ENCODE measurements at regions not wholly inside any gene's neighbourhood (a gene's known extent, or its start where the extent isn't known, plus 50 kb on each side); places are given as distances from the start of the nearest gene placed in this dataset.
A peak's percentile ranks its signal among the peaks of the same experiment; 100 is the strongest.

DNA sequence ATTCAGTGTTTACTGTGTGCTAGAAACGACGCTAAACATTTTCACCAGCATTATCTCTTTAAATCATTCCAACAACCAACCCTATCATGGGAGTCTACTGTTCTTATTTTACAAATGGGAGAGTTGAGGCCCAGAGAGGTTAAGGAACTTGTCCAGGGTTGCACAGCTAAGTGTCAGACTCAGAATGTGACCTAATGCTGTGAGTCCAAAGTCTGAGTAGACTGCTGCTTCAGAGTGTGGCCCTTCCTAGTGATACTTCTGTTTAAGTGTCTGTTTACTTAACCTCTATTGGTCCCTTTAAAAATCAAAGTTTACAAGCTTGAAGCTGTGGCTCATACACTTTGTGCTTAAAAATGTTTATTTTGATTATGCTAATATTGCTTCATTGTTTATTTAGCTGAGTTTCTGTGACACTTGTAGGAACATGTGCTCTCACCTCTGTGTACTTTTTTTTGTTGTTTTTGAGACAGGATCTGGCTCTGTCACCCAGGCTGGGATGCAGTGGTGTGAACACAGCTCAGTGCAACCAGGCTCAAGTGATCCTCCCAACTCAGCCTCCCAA lies 84.4 kb upstream of the SYPL1 start:
- DNase-seq: no peak

DNA sequence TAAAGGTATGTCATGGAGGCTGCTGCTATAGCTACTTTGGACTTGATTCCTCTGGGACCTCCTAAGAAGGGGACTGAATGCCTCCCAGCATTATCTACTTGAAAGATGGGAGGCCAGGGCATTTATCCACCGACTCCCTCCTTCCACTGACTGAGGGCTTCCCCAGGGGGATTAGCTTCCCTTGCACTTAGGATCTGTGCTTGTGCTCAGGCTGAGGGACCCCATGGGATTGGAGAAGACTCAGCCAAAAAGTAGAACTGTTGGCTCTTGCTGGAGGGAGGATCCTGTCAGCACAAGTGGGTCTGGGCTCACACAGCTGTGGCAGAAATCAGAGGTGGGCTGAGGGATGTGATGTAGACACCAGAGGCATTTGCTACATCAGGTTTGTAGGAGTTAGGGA lies 81.5 kb upstream of the SYPL1 start:
- DNase-seq: no peak

DNA sequence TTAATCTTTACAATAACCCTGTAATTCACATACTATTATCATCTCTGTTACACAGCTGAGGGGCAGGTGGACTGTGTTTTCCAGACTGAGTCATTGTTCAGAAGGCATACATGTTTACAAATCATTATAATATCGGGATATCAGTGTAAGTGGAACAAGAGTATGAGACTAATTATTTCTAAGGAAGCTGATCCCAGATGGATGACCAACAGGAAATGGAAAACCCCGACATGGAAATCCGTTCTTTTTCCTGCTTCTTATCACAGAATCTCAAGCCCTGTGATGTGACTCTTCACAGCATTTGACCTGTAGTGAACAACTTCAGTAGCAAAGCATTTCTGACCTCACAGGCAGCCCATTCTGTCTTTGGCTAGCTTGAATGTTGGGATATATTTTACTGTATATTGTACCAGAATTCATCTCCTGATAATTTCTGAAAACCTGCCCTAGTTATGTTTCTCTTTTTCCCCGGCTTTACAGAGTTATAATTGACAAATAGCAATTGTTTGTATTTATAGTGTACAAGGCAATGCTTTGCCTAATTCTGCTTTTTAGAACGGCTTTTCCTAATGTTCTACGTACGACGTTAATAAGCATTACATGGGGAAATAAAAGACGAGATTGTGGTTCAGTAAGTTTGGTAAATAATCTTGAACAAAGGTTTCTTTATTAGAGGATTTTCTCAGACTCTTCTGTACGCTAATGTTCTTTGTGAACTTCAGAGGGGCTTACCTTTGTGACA lies 78.6 kb upstream of the SYPL1 start:
- no peak for DNase-seq

DNA sequence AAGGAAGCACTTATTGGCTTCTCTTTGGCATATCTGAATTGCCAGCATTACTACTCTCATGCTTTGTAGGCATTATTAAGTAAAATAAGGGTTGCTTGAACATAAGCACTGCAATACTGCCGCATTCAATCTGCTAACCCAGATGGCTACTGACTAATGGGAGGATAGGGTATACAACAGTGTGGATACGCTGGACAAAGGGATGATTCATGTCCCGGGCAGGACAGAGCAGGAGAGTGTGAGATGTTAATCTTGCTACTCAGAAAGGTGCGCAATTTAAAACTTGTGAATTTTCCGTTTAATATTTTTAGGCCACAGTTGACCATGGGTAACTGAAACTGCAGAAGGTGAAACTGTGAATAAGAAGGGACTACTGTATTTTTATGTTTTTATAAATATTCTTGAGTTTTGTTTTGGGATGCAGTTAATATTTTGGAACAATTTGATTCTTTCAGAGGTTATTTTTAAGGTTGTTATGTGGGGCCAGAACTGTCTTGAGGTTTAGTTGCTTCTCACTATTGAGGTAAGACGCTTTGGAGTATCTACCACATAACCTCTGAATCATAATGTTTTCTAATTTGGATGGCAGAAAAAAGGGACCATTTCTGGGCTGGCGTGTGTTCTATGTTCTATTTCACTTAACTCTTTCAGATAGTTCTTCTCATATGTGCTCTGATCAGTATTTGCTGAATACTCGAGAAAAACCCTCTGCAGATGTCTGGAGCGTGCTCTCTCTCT lies 75.7 kb upstream of the SYPL1 start:
- no peak for DNase-seq

DNA sequence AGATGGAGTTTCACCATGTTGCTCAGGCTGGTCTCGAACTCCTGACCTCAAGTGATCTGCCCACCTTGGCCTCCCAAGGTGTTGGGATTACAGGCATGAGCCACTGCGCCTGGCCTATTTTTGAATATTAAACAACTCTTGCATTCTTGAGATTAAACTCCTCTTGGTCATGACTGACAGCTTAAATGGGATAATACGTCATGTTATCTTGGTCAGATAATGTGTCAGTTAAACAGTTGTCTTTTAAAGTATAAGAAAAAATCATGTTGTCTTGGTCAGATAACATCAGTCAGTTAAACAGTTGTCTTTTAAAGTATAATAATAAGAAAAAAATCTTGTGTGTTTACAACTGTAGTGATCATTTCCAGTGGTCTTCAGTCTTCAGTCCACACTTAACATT lies 73.6 kb upstream of the SYPL1 start:
- DNase-seq: no peak

DNA sequence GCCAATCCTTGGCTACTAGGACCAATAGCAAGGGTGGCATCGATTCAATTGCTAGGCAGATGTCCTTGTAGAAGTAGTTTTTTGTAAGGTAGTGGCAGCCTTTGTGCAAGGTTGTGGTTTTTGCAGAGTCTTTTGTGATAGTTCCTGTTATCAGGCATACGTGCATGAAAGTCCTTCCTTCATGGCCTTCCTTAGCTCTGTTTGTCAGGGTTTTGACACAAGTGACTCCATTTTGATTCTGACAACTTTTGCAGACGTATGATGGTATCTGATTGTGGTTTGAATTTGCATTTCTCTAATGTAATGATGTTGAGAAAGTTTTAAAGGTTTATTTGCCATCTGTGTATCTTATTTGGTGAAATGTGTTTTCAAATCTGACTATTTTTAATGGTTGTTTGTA lies 71.8 kb upstream of the SYPL1 start:
- no peak for DNase-seq

DNA sequence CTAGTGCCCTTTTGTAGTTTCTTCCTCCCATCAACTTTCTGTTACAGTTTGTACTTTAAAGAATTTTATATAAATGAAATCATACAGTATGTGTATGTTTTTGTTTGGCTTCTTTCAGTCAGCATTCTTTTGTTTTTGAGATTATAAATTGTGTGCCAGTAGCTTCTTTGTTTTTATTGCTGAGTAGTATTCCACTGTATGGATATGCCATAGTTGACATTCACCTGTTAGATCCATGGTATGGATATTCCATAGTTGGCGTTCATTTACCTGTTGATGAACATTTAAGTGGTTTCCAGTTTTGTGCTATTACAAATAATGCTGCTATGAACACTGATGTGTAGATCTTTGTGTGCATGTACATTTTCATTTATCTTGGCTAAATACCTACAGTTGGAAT lies 70.8 kb upstream of the SYPL1 start:
- no peak for DNase-seq

DNA sequence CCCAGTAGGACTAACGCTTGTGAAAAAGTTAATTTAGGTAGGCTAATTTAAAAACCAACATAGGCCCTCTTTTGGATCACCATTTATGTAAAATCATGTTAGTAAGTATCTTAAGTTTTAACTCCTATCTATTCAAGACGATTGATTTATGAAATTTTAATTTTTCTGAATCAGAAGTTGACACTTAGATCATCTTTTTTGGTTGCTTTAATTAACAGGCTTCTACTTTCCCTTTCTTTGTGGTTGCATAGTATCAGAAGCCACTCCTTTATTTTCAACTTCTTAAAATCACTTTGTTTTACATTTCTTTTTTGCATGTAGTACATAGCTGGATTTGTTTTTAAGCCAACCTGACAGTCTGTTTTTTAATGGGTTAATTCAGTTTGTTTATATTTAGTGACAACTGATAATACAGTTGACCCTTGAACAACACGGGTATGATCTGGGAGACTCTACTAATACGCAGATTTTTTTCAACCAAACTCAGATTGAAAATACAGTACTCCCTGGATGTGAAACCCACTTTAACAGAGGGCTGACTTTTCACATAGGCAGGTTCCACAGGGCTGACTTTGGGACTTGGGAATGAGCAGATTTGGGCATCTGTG lies 69.7 kb upstream of the SYPL1 start:
- no peak for DNase-seq

DNA sequence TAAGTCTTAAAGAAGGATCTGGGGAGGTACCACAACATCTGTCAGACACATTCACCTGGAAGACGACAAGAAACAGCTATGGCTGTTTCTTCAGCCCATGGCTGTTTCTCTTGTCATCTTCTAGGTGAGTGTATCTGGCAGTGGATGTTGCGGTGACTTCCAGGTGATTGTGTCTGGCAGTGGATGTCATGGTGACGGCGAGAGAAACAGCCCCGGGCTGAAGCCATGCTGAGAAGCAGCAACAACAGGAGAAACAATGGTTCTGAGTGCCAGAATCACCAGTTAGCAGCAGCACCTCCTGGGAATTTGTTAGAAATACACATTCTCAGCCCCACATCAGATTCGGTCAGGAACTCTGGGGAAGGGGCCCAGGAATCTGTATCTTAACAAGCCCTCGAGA lies 68.6 kb upstream of the SYPL1 start:
- no peak for DNase-seq

DNA sequence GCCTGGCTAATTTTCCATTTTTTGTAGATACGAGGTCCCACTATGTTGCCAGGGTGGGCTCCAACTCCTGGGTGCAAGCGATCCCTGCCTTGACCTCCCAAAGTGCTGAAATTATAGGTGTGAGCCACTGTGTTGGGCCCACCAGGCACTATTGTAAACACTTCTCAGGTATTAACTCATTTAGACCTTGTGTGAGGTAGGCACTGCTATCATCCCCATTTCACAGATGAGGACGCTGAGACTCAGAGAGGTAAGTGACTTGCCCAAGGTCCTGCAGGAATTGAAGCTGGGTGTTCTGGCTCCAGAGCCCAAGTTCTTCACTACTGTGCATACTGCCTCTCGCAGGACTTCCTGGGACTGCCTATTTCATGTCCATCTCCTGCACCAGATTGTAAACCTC lies 67.1 kb upstream of the SYPL1 start:
- no peak for DNase-seq

DNA sequence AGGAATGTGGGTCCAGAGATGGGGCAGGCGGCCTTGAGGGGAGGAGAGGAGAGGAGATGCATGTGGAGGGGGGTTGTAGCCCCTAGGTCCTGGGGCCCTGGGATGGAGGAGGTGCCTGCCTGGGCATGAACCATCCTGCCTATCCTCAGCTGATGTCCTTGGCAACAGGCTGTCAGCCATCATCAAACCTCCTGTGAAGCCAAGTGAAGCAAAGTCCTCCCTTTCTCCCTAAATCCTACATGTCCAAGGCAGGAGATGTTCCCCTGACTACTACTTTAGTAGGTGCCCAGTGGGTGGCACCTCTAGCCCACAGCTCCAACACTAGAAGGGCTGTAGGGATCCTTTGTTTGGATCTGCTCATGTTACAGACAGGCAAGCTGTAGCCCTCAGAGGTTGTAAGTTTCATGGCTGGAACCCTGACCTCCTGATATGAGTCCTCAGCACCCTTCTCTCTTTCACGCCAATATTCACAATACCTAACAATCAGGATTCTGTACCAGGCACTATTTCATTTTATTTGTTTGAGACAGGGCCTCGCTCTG lies 66.6 kb upstream of the SYPL1 start:
- no peak for DNase-seq

DNA sequence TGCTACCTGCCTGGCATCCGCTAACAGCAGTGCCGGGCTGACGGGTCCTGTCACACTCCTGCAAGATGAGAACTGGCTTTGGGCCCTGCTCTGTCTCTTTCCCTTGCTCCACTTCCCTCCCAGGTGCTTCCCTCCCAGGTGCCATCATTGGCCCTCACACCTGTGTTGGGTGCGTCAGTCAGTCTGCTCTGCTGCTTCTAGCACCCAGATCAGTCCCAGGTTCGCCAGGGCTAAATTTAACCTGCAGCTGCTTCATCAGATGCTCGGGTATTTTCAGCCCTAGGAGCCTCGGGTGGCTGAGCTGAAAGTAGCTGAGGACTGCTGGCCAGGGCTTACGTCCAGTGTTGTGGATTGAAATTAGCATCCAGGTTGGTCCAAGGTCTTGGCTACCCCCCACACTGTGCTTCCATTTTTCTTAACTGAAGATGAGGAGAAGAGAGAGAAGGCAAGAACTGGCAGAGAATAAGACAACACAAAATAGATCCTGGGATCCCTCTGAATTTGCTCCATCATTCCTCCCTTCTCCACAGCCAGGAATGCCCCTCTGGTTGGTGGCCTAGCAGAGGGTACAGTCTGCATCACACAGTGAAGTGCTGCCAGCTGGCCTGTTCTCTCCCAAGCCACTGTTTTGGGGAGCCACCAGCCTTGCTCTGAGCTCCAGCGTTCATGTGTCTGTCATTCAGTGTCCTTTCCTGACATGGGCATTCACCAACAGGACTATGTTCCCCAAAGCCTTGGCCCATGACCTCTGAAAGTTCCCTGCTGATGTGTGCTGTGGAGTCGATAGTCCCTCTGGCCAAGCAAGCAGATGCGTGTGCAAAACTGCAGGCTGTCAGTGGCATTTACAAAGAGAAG lies 65.9 kb upstream of the SYPL1 start:
- no peak for DNase-seq

DNA sequence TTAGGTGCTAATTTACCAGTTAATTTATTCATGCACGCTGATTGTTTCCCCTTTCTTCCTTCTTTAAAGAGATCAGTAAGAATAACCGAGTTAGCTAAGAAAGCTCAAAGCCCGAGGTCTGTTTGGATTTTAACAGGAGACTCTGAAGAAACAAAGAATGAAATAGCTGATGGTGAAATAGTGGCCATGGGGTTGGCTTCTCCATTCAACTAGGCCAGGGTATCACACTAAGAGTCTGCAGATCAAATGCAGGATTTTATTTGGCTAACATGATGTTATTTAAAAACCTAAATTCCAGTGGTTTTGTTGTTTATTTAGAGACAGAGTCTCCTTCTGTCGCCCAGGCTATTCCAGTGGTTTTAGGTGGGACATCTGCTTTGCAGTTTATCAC lies 65.2 kb upstream of the SYPL1 start:
- DNase-seq: peak in 1 of 2 donors; percentile 6

DNA sequence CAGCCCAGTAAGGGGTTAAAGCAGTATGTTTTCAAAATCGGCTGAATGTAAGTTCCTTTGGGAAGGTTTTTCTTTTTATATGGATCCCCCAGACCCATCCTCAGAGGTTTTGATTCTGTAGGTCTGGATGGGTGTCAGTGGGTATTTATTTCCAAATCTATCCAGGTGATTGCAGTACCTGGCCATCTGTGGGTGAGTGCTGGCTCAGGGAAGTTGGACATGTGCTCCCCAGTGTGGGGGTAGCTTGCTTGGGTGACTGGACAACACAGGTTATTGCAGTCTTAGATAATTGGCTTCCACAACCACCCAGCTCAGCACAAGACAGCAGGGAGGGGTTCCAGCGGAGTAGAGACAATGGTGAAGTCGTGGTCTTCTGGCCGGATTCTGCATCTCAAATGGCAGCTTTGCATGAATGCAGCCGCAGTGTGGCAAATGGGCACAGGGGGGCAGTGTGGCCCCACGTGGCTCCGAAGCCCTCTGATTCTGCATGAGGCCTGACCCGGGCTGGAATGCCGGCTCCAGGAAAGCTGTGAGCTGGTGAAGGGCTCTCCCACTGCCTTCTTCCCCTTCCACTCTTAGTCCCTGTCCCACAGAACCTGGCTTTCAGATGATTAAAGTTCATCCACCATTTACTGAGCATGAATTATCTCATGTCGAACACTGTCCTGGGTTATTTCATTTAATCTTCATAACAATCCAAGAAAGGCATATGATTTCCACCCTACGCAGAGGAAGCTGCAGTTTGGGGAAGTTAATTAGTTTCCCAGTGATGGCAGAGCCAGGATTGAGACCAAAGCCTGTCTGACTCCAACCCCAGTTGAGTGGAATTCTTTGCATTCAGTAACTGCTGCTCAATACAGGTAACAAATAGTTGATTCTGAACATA lies 64.5 kb upstream of the SYPL1 start:
- peak; percentile 56 to 91 for DNase-seq

DNA sequence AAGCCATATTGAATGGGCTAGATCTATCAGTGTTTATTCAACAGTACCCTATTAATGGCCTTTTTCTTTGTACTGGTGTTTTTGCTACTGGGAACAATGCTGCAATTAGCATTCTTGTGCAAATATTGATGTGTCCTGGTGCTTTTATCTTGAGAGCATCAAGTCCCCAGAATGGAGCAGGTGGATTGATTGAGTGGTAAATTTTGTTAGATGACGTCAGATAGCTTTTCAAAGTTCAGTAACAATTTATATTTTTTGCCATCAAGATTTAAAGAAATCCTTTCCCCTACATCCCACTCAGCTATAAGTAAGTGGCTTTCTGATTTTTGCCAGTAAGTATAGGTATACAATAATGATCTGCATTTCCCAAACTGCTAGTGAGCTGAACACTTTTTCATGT lies 63.4 kb upstream of the SYPL1 start:
- DNase-seq: no peak

DNA sequence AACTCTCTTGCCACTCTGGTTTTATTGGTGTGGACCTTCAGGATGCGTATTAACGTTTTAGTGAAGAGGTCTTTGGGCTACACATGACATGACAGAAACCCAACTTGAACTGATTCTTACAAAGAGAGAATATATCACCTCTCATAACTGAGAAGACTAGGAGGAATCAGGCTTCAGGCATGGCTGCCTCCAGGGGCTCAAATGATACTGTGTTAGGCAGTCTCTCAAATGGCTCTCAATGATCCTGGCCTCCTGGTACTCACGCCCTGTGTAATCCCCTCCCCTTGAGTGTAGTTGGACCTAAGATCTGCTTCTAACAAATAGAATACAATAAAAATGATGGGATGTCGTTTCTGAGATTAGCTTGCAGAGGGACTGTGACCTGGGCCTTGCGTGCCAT lies 58.5 kb upstream of the SYPL1 start:
- DNase-seq: no peak

DNA sequence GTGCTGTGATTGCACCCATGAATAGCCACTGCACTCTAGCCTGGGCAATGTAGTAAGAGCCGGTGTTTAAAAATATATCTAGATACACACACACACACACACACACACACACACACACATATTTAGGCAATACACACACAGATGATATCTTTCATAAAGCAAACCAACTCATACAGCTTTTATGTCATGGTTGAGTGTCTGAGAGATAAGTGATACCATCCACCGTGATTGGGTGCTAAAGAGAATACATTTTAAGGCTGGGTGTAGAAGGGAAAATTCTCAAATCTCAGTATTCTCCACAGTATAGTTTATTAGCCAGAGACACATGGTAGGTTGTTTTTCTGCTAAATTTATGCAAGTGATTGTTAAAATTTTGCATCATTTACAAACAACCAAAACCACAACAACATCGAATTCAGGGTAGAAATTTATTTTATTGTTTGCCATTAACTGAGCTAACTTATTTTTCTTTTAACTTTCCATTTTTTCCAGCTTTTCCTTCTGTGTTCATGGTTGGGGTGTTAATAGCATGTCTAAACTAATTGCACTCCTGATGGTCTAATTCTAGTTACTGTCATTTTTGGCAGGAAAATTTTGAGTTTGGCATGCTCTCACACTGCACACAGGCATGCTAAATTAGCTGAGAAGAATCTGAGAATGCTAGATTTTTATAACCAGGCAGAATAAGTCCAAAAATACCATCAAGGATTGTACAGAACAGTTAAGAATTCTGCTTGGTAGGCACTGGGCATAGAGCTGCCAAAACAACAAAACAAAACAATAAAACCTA lies 57.9 kb upstream of the SYPL1 start:
- no peak for DNase-seq

DNA sequence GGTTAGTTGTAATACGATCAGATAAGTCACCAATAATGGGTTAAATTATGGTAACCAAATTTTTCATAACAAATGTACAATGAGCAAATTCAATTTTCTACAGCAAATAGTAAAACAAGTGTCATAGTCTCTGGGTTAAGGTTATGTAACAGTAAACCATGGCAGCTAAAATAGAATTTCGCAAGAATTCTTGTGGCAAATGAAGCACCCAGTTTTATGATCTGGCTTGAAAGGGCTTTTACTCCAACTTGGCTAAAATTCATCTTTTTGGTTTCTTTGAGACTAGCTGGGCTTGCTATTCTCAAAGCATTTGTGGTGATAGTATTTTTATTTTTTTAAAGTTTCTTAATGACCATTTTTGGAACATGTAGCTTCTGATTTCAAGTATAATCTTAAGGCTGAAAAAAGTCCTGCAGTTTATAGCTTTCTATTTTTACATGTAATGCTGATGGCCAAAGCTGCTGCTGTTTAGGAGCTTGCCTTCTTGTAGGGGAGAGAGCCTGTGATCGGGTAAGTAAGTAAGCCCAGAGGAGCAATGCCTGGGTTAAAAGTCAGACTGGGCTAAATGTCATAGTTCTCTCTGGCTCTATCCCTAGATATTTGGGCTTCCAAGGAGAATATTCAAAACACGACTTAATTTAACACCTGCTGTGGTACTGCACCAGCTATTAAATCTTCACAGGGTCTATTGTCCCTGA lies 55.5 kb upstream of the SYPL1 start:
- peak; percentile 8 to 28 for DNase-seq

DNA sequence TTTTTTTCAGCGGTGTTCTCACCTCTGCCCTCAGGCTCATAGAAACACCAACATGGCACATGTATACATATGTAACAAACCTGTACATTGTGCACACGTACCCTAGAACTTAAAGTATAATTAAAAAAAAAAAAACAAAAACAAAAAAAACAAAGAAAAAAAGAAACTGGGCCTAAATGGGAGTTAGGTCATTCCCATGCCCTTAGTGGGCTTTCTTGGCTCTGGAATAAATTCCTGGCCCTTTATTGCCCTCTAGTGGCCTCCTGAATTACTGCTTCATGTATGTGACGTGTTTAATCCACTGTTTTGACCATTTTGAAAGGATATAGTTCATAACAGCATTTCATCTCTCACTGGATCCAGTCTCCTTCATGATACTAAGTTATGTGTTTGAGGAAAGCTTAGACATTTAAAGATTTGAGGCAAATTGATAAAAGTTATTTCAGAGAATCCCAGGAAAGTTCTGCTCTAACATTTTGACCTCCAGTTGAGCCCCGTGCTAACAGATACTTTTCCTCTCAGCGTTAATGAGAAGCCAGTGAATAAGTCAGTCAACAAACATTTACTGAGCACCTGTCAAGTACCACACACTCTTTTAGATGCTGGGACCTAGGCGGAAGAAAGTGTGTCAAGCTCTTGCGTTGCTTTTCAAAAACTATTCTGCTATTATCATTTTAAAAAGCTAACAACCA lies 54.7 kb upstream of the SYPL1 start:
- peak; percentile 56 to 87 for DNase-seq

DNA sequence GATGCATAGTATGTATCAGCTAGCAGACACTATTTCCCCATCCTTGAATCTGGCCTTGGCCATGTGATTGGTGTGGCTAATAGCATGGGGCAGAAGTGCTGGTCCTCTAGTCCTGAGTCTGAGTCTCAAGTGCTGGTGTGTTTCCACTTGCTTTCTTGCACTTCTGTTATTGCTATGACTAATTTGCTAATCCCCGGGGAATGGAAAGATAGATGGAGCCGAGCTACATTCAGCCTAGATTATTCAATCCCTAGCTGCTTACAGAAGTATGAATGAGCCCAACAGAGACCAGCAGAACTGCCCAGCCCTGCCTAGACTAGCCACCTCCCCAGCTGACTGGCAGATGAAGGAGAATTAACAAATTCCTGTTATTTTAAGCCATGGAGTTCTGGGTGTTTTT lies 53.2 kb upstream of the SYPL1 start:
- no peak for DNase-seq
